MM.1S (cell line): ENCODE measurements at regions not wholly inside any gene's neighbourhood (a gene's known extent, or its start where the extent isn't known, plus 50 kb on each side); places are given as distances from the start of the nearest gene placed in this dataset.

ENCODE experiments used
- DNase-seq: peaks from one replicate; pipeline ENCODE4 v3.0.0-alpha.2; 2015
- H2AFZ ChIP-seq: fragments of 300-600 bp; sonication (generic); 2 replicates; pipeline ENCODE4 v1.6.0; 2016; ENCODE audit warnings: antibody characterized with exemption, low read length
- H3F3A ChIP-seq: fragments of 300-600 bp; sonication (generic); 2 replicates; pipeline ENCODE4 v1.6.1; 2016; ENCODE audit warnings: mild to moderate bottlenecking, antibody characterized with exemption, low read length, moderate library complexity, mixed read lengths; ENCODE audit not compliant: insufficient read depth
- H3K27ac ChIP-seq: fragments of 300-600 bp; sonication (generic); 2 replicates; pipeline ENCODE4 v1.5.1; 2016; ENCODE audit warnings: mild to moderate bottlenecking, low read length
- H3K27me3 ChIP-seq: fragments of 300-600 bp; sonication (generic); replicated peaks from 2 replicates; pipeline ENCODE4 v1.6.0; 2016; ENCODE audit warnings: low read length; ENCODE audit not compliant: insufficient read depth
- H3K36me3 ChIP-seq: fragments of 300-600 bp; sonication (generic); replicated peaks from 2 replicates; pipeline ENCODE4 v1.6.1; 2016; ENCODE audit warnings: mild to moderate bottlenecking, low read length, mixed read lengths; ENCODE audit not compliant: insufficient read depth
- H3K4me1 ChIP-seq: fragments of 300-600 bp; sonication (generic); 2 replicates; pipeline ENCODE4 v1.6.1; 2016; ENCODE audit warnings: low read length, mixed read lengths
- H3K4me2 ChIP-seq: fragments of 300-600 bp; sonication (generic); 2 replicates; pipeline ENCODE4 v1.6.0; 2016; ENCODE audit warnings: low read depth, low read length
- H3K4me3 ChIP-seq: fragments of 300-600 bp; sonication (generic); 2 replicates; pipeline ENCODE4 v1.5.1; 2016; ENCODE audit warnings: low read length, mixed read lengths
- H3K79me2 ChIP-seq: fragments of 300-600 bp; sonication (generic); 2 replicates; pipeline ENCODE4 v1.6.1; 2016; ENCODE audit warnings: mixed run types, low read length, mixed read lengths
- H3K9ac ChIP-seq: fragments of 300-600 bp; sonication (generic); 2 replicates; pipeline ENCODE4 v1.6.1; 2016; ENCODE audit warnings: low read length, mixed read lengths
- H3K9me2 ChIP-seq: fragments of 300-600 bp; sonication (generic); replicated peaks from 2 replicates; pipeline ENCODE4 v1.6.1; 2016; ENCODE audit warnings: mild to moderate bottlenecking, low read length, mixed read lengths; ENCODE audit not compliant: insufficient read depth
- H3K9me3 ChIP-seq: fragments of 300-600 bp; sonication (generic); replicated peaks from 2 replicates; pipeline ENCODE4 v1.6.1; 2016; ENCODE audit warnings: mild to moderate bottlenecking, low read length, mixed read lengths; ENCODE audit not compliant: insufficient read depth
- H4K20me1 ChIP-seq: fragments of 300-600 bp; sonication (generic); 2 replicates; pipeline ENCODE4 v1.6.1; 2016; ENCODE audit warnings: mild to moderate bottlenecking, low read length, moderate library complexity, mixed read lengths; ENCODE audit not compliant: insufficient read depth
- CTCF ChIP-seq: fragments of 300-600 bp; sonication (generic); IDR thresholded peaks from 2 replicates; pipeline ENCODE4 v1.5.1; 2016; ENCODE audit warnings: antibody characterized with exemption, low read length, mixed read lengths
- EZH2 ChIP-seq: fragments of 300-600 bp; sonication (generic); optimal IDR thresholded peaks from 2 replicates; pipeline ENCODE3; 2017; ENCODE audit warnings: low read depth, mild to moderate bottlenecking, antibody characterized with exemption, low read length, mixed read lengths
- EZH2phosphoT487 ChIP-seq: fragments of 300-600 bp; sonication (generic); IDR thresholded peaks from 2 replicates; pipeline ENCODE4 v1.6.1; 2018; ENCODE audit warnings: antibody characterized with exemption, low read length

GRCh38 chr14:97942921-97943320 is 1145.7 kb downstream of the VRK1 start:
- Histone ChIP-seq H3K9ac (no peak overlapping the region), H3K36me3 (no peaks in the 10 kb centered on the region), H3K27ac (no peak overlapping the region), H3F3A (no peaks in the 10 kb centered on the region), H3K4me1 (no peaks in the 10 kb centered on the region), H4K20me1 (no peaks in the 10 kb centered on the region), H3K4me3 (no peak overlapping the region), H3K9me2 (no peaks in the 10 kb centered on the region), H2AFZ (no peak overlapping the region), H3K4me2 (no peak overlapping the region), H3K79me2 (no peaks in the 10 kb centered on the region), H3K9me3 (no peaks in the 10 kb centered on the region), H3K27me3 (no peaks in the 10 kb centered on the region)
- DNase-seq = no peak
- TF ChIP-seq EZH2phosphoT487 (no peak), EZH2 (no peak), CTCF (no peak)

- Histone ChIP-seq H3K9me3 (no peaks in the 10 kb centered on the region), H3K4me2 (no peak overlapping the region), H3K79me2 (no peaks in the 10 kb centered on the region), H2AFZ (no peak overlapping the region), H3K4me1 (no peaks in the 10 kb centered on the region), H3K27ac (no peak overlapping the region), H3K4me3 (no peak overlapping the region), H3K27me3 (no peaks in the 10 kb centered on the region), H3K9ac (no peak overlapping the region), H4K20me1 (no peaks in the 10 kb centered on the region), H3F3A (no peaks in the 10 kb centered on the region), H3K9me2 (no peaks in the 10 kb centered on the region), H3K36me3 (no peaks in the 10 kb centered on the region)
- TF ChIP-seq CTCF (no peak), EZH2phosphoT487 (no peak), EZH2 (no peak)
- DNase-seq = no peak
Observed at GRCh38 chr14:97943619-97944018, 1146.4 kb downstream of the VRK1 start.

GRCh38 chr14:97944380-97944779 is 1147.2 kb downstream of the VRK1 start:
- no peak overlapping the region for H3K4me2 ChIP-seq
- no peaks in the 10 kb centered on the region for H3K4me1 ChIP-seq
- no peak for DNase-seq

More at GRCh38 chr14:97944380-97944779, 1147.2 kb downstream of the VRK1 start:
- Histone ChIP-seq H3F3A (no peaks in the 10 kb centered on the region), H3K36me3 (no peaks in the 10 kb centered on the region), H3K9me3 (no peaks in the 10 kb centered on the region), H3K79me2 (no peaks in the 10 kb centered on the region), H3K4me3 (no peak overlapping the region), H3K27me3 (no peaks in the 10 kb centered on the region), H3K27ac (no peak overlapping the region), H4K20me1 (no peaks in the 10 kb centered on the region), H3K9ac (no peak overlapping the region), H2AFZ (no peak overlapping the region), H3K9me2 (no peaks in the 10 kb centered on the region)
- no peak for TF ChIP-seq CTCF
